HepG2 (cell line): ENCODE measurements at regions not wholly inside any gene's neighbourhood (a gene's known extent, or its start where the extent isn't known, plus 50 kb on each side); places are given as distances from the start of the nearest gene placed in this dataset.
A peak's percentile ranks its signal among the peaks of the same experiment; 100 is the strongest.

ENCODE experiments used
- ATAC-seq: fragments of 200-7000 bp; cut with Tn5 transposase; 3 replicates; pipeline ENCODE4 v1.9.1; 2020; ENCODE audit warnings: mild to moderate bottlenecking, moderate library complexity
- BruUV-seq: library from RNA; stranded (reverse); fragments of 400-500 nt; replicated peaks from 2 replicates; lab custom pipeline; 2021; lab: Mats Ljungman, UMichigan
- CTCF ChIA-PET: fragments of 300-600 bp; formaldehyde crosslinking; extraction: SDS; loops from one replicate; lab custom pipeline; 2021; ENCODE audit warnings: low total read pairs, inconsistent platforms, low intra/inter-chr PET ratio; lab: Yijun Ruan, JAX
- POLR2A ChIA-PET: fragments of 350-600 bp; sonication (Branson Sonifier 250); formaldehyde crosslinking; loops from one replicate; lab custom pipeline; 2020; ENCODE audit warnings: antibody characterized with exemption, inconsistent platforms; lab: Yijun Ruan, JAX
- DNase-seq: peaks from one replicate; pipeline ENCODE4 v3.0.0-alpha.2; 2015; ENCODE audit warnings: low spot score
- FAIRE-seq: peaks from 3 replicates; lab custom pipeline; 2011; peaks lifted over from hg19 to GRCh38; lab: Jason Lieb, UNC
- H2AFZ ChIP-seq: one replicate; pipeline ENCODE4 v1.6.1; 2011; ENCODE audit warnings: low read length, inconsistent platforms
- H3K27ac ChIP-seq: fragments of 300-600 bp; 3 replicates; pipeline ENCODE4 v1.8.0; 2011; ENCODE audit warnings: mixed run types, mild to moderate bottlenecking, mixed read lengths, low read length, inconsistent platforms; ENCODE audit not compliant: insufficient read depth; ENCODE audit errors: extremely low read length
- H3K27me3 ChIP-seq, 2 experiments: fragments of 200-600 bp in 1 of 2; 2 replicates in 1 of 2; 3 replicates in 1 of 2; pipeline versions ENCODE4 v1.6.0 to v1.8.0; 2011; ENCODE audit warnings: low read length in 2 of 2, mild to moderate bottlenecking in 2 of 2, moderate library complexity in 2 of 2, inconsistent platforms in 1 of 2; ENCODE audit not compliant: insufficient read depth in 2 of 2, control insufficient read depth in 1 of 2
- H3K36me3 ChIP-seq, 2 experiments: fragments of 200-600 bp in 1 of 2; replicated peaks in 1 of 2; 2 replicates in 1 of 2; 3 replicates in 1 of 2; pipeline versions ENCODE4 v1.5.1 to v1.8.0; 2011; ENCODE audit warnings: low read length in 2 of 2, inconsistent platforms in 1 of 2; ENCODE audit not compliant: insufficient read depth in 2 of 2, control insufficient read depth in 1 of 2
- H3K4me1 ChIP-seq: 2 replicates; pipeline ENCODE4 v1.5.1; 2012; ENCODE audit warnings: low read length, inconsistent platforms; ENCODE audit not compliant: insufficient read depth
- H3K4me2 ChIP-seq: 2 replicates; pipeline ENCODE4 v1.6.0; 2011; ENCODE audit warnings: low read depth, low read length, inconsistent platforms
- H3K4me3 ChIP-seq, 3 experiments: fragments of 200-600 bp in 1 of 3; sonication (generic), shearing (Covaris generic) in 1 of 3; replicated peaks in 1 of 3; 2 replicates each; pipeline ENCODE4 v1.5.1; 2011 to 2016; ENCODE audit warnings: low read length in 3 of 3, inconsistent platforms in 2 of 3, low read depth in 2 of 3, mild to moderate bottlenecking in 2 of 3, control low read depth in 1 of 3, mixed read lengths in 1 of 3; ENCODE audit not compliant: insufficient read depth in 1 of 3
- H3K79me2 ChIP-seq: one replicate; pipeline ENCODE4 v1.6.1; 2011; ENCODE audit warnings: low read length, inconsistent platforms; ENCODE audit not compliant: insufficient read depth
- H3K9ac ChIP-seq: 2 replicates; pipeline ENCODE4 v1.6.0; 2011; ENCODE audit warnings: mild to moderate bottlenecking, low read depth, low read length, inconsistent platforms; ENCODE audit not compliant: insufficient read depth
- H3K9me3 ChIP-seq: 2 replicates; pipeline ENCODE4 v1.5.1; 2012; ENCODE audit warnings: mild to moderate bottlenecking, low read length
- H4K20me1 ChIP-seq: 2 replicates; pipeline ENCODE4 v1.6.0; 2011; ENCODE audit warnings: inconsistent platforms, mild to moderate bottlenecking, low read length, moderate library complexity; ENCODE audit not compliant: insufficient read depth
- BRD4 ChIP-seq: sonication (generic); formaldehyde crosslinking; IDR thresholded peaks from 2 replicates; pipeline ENCODE4 v1.4.0; 2020; ENCODE audit warnings: missing genetic modification reagents
- KMT2A ChIP-seq: sonication (generic); formaldehyde crosslinking; IDR thresholded peaks from 2 replicates; pipeline ENCODE4 v1.4.0; 2020; ENCODE audit warnings: missing genetic modification reagents
- MIXL1 ChIP-seq: IDR thresholded peaks from 2 replicates; pipeline ENCODE4 v1.6.1; 2016
- MXD1 ChIP-seq: sonication (generic); formaldehyde crosslinking; IDR thresholded peaks from 2 replicates; pipeline ENCODE4 v1.4.0; 2020; ENCODE audit warnings: mild to moderate bottlenecking, missing genetic modification reagents
- NR2F6 ChIP-seq, 2 experiments: IDR thresholded peaks; 2 replicates each; pipeline ENCODE4 v1.6.1; 2016; ENCODE audit warnings: antibody characterized with exemption in 1 of 2, mild to moderate bottlenecking in 1 of 2
- PHF21A ChIP-seq: sonication (generic); formaldehyde crosslinking; IDR thresholded peaks from 2 replicates; pipeline ENCODE4 v1.5.0; 2020; ENCODE audit warnings: mild to moderate bottlenecking, missing genetic modification reagents
- RBM22 ChIP-seq: fragments of 200-400 bp; formaldehyde crosslinking; optimal IDR thresholded peaks from 2 replicates; pipeline ENCODE3; 2017; ENCODE audit warnings: mild to moderate bottlenecking, low read length, moderate library complexity
- RFXANK ChIP-seq: IDR thresholded peaks from 2 replicates; pipeline ENCODE4 v1.6.1; 2016
- RFXAP ChIP-seq: sonication (generic); formaldehyde crosslinking; IDR thresholded peaks from 2 replicates; pipeline ENCODE4 v1.4.0; 2020; ENCODE audit warnings: missing genetic modification reagents, borderline replicate concordance
- SIN3A ChIP-seq: IDR thresholded peaks from 2 replicates; pipeline ENCODE4 v1.6.1; 2011; ENCODE audit warnings: low read depth, mild to moderate bottlenecking, control low read depth, low read length, borderline replicate concordance
- SMARCE1 ChIP-seq: fragments of 450-650 bp; IDR thresholded peaks from 2 replicates; pipeline ENCODE4 v1.6.1; 2017; ENCODE audit warnings: borderline replicate concordance
- SNAPC5 ChIP-seq: sonication (generic); formaldehyde crosslinking; IDR thresholded peaks from 2 replicates; pipeline ENCODE4 v1.8.1; 2023; ENCODE audit warnings: mild to moderate bottlenecking, missing genetic modification reagents, borderline replicate concordance
- TCF7L2 ChIP-seq: IDR thresholded peaks from 2 replicates; pipeline ENCODE4 v1.6.1; 2011; ENCODE audit warnings: mild to moderate bottlenecking, low read depth, low read length, moderate library complexity
- TEAD3 ChIP-seq: optimal IDR thresholded peaks from 2 replicates; pipeline ENCODE3; 2016; ENCODE audit warnings: borderline replicate concordance
- ZHX1 ChIP-seq: sonication (generic); formaldehyde crosslinking; IDR thresholded peaks from 2 replicates; pipeline ENCODE4 v1.8.1; 2022; ENCODE audit warnings: low read depth, mild to moderate bottlenecking, missing genetic modification reagents
- ZNF230 ChIP-seq: sonication (generic); formaldehyde crosslinking; IDR thresholded peaks from 2 replicates; pipeline ENCODE4 v1.4.0; 2020; ENCODE audit warnings: mild to moderate bottlenecking, missing genetic modification reagents
- ZNF274 ChIP-seq: sonication (generic); formaldehyde crosslinking; IDR thresholded peaks from 2 replicates; pipeline ENCODE4 v1.5.1; 2020; ENCODE audit warnings: mild to moderate bottlenecking, missing genetic modification reagents
- ZNF503 ChIP-seq: sonication (generic); formaldehyde crosslinking; IDR thresholded peaks from 2 replicates; pipeline ENCODE4 v1.4.0; 2020; ENCODE audit warnings: missing genetic modification reagents
- ZNF672 ChIP-seq: sonication (generic); formaldehyde crosslinking; IDR thresholded peaks from 2 replicates; pipeline ENCODE4 v1.8.1; 2022; ENCODE audit warnings: missing genetic modification reagents
- ZXDC ChIP-seq: sonication (generic); formaldehyde crosslinking; IDR thresholded peaks from 2 replicates; pipeline ENCODE4 v1.5.0; 2020; ENCODE audit warnings: mild to moderate bottlenecking, missing genetic modification reagents
- WGBS: methylation state at CpG from one replicate; pipeline ENCODE4 v1.1.6; 2017; ENCODE audit warnings: low lambda C conversion rate; 5-methylcytosine and 5-hydroxymethylcytosine counted together
- in situ Hi-C: cut with HindIII; loops from 2 replicates; pipeline ENCODE4 v1.10.0; 2017; ENCODE audit warnings: low pct_unique_long_range_greater_than_20kb; ENCODE audit not compliant: extremely low pct_ligation_motif_present
- intact Hi-C: fragments of 100-400 bp; cut with micrococcal nuclease; formaldehyde crosslinking; loops from one replicate; pipeline ENCODE4 v1.10.0; 2022; ENCODE audit not compliant: unreplicated experiment

DNA sequence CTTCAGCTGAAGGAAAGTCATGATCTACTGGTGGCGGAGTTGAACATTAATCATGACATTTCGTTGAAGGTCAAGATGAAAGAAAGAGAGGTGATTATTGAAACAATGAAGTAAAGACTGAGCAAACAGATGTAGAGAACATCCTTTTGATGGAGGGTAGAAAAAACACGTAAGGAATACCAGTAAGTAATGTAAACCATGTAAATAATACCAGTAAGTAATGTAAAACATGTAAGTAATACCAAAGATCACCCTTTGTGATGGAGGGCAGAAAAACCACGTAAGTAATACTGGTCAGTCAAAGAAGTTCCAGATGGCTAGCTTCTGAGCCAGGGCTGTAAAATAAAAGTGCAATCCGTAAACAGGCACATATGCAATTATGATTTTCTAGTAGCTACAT, 1387.7 kb downstream of the SUCLG1 start:
- peak; percentile 77 for ATAC-seq
- TF ChIP-seq ZNF503 (CRISPR knock-in tag) (peak; percentile 83), RBM22 (no peak), ZNF274 (CRISPR knock-in tag) (no peak), RFXANK (no peak), PHF21A (no peak), KMT2A (no peak), MIXL1 (CRISPR knock-in tag) (peak; percentile 86), SMARCE1 (no peak), TCF7L2 (peak; percentile 89), TEAD3 (CRISPR knock-in tag) (peak; percentile 73), SNAPC5 (CRISPR knock-in tag) (no peak), RFXAP (CRISPR knock-in tag) (no peak), SIN3A (no peak), ZNF230 (CRISPR knock-in tag) (no peak), BRD4 (CRISPR knock-in tag) (no peak), ZXDC (no peak), NR2F6 (IDR thresholded peaks at IDR 0.05) (peak; percentile 87), NR2F6 (CRISPR knock-in tag; IDR thresholded peaks at IDR 0.05) (peak; percentile 94), ZHX1 (CRISPR knock-in tag) (peak; percentile 45; the same call in 1 of the 2 replicates), ZNF672 (CRISPR knock-in tag) (no peak), MXD1 (CRISPR knock-in tag) (no peak)

More for the DNA sequence above, 1387.7 kb downstream of the SUCLG1 start:
- Histone ChIP-seq H4K20me1 (no peaks in the 10 kb centered on the region), H3K27ac (peak overlapping the region; percentile 26), H2AFZ (no peak overlapping the region), H3K4me1 (peaks cover 58% of the 10 kb centered on the region), H3K27me3 (no peaks in the 10 kb centered on the region), H3K4me3 (no peak overlapping the region; a peak in 1 of 6 replicates), H3K9ac (no peak overlapping the region), H3K9me3 (peaks cover 60% of the 10 kb centered on the region), H3K36me3 (no peaks in the 10 kb centered on the region), H3K4me2 (peak overlapping the region; percentile 22), H3K79me2 (no peaks in the 10 kb centered on the region)
- CTCF ChIA-PET: no interaction called here
- POLR2A ChIA-PET: interaction anchor here (1.3 kb wide), 1 partner anchor 1222 kb away, joined by 3 read pairs; no protein-coding TSS in a partner anchor
- FAIRE-seq (peak; percentile 21), DNase-seq (peak; percentile 83)
- 15% methylated on average over 5 of the region's 5 CpGs for WGBS
- BruUV-seq: no TSS peak
- intact Hi-C loops (loop anchor here (5.0 kb wide), 1 partner anchor 126 kb away; no protein-coding TSS in a partner anchor), in situ Hi-C loops (no loop called here)
